GM18505 (cell line): ENCODE measurements at regions not wholly inside any gene's neighbourhood (a gene's known extent, or its start where the extent isn't known, plus 50 kb on each side); places are given as distances from the start of the nearest gene placed in this dataset.

Experiments used
- ATAC-seq: cut with Tn5 transposase; IDR thresholded peaks from one replicate; pipeline ENCODE4 v1.9.1; 2021; ENCODE audit not compliant: unreplicated experiment
- POLR2A ChIP-seq: IDR thresholded peaks from 4 replicates; pipeline ENCODE4 v1.6.1; 2011; ENCODE audit warnings: borderline replicate concordance; ENCODE audit not compliant: insufficient read depth, insufficient read length; ENCODE audit errors: extremely low read depth

DNA sequence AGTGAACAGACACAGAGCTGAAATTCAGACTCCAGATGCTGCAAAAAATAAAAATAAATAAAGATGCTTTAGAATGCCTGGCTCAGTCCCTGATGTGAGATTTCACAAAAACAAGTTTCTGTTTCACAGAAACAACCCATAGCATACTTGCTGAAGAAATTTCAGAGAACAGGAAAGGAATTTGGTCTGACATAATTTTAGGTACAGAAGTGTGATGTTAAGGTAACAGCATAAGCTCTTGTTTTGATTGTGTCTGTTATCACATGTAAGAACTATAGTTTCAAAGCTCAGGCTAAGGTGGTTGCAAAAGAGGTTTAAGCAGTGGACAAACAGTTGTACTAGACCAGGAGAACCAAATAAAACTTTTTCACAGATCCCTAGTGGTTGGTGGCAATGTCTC is 152.1 kb downstream of the PTGER3 start:
- no peak for TF ChIP-seq POLR2A
- ATAC-seq, result no peak

DNA sequence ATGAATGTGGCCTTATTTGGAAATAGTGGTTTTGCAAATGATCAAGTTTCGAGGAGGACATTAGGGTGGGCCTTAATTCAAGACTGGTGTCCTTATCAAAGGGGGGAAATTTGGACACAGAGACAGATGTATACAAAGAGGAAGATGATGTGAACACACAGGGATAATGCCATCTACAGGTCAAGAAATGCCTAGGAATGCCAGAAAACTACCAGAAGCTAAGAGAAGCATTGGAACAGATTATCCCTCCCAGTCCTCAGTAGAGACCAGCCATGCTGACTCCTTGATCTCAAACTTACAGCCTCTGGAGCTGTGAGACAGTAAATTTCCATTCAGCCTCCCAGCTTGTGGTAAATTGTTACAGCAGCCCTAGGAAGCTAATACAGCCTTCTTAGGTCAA is 151.4 kb downstream of the PTGER3 start:
- ATAC-seq, result no peak
- no peak for TF ChIP-seq POLR2A

DNA sequence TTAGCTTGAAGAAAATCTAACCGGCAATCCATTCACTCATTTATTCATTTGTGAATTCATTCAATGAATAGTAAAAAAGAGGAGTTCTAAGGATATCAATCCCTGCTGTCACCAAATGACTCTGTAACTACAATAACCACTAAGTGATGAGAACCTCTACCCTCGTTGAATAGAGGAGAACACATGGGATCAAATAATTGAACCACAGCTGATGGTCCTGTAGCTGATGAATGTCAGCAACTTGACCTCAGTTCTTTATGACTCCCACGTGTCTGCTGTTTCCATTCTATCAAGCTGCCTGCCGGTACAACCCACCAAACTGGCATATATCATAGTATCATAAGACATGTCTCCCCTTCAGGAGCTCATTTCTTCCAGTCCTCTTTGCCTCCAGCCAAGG is 150.3 kb downstream of the PTGER3 start:
- no peak for TF ChIP-seq POLR2A
- no peak for ATAC-seq

DNA sequence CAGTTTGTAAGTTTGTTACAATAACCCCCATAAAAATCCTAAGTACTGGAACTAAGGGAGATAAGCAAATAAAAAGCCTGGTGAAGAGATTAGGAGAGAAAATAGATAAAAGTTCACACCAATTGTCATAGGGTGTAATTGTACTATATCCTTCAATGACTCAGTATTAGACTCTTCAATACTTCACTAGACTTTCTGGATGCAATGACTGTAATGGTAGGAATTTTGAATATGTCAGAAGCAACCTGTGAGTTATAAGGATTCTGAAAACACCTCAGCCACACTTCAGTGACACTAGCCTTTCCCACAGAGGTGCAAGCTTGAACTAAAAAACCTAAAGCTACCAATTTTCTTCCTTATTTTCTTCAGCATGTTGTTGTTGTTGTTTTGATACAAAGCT is 147.9 kb downstream of the PTGER3 start:
- no peak for ATAC-seq
- no peak for TF ChIP-seq POLR2A

DNA sequence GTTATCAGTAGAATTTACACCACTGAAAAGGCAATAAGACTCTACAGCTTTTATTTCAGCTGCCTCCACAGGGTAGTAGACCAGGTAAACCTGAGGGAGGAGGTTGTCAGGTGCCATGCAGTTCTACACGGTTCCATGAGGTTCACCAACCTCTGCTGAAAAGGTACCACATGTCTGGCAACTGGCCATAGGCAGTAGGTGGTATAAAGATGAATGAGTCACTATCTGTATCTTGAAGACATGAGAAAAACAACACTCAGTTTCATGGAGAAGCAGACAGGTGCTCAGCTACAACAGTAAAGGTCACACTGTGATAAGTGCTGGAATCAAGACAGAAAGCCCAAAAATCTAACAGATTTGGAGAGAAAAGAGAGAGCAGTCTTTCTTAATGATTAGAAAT is 145.4 kb downstream of the PTGER3 start:
- no peak for TF ChIP-seq POLR2A
- no peak for ATAC-seq

DNA sequence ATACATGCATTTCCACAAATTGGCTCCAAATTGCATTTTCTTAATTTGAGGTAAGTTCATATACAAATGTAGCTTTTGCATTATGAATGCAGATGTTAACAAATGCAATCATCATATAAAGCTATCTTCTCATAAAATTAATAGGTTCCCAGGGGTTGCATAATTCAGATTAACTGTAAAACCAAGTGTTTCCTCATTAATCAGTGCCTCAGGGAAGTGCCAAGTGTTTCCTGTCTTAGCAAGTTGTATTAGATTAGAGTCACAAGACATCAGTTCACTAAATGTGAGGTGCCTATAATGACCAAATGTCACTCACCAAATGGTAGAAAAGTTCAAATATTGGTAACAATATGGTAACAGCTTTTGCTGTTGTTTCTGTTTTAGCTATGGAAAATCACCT is 140.8 kb downstream of the PTGER3 start:
- ATAC-seq, result no peak
- TF ChIP-seq POLR2A, result no peak

DNA sequence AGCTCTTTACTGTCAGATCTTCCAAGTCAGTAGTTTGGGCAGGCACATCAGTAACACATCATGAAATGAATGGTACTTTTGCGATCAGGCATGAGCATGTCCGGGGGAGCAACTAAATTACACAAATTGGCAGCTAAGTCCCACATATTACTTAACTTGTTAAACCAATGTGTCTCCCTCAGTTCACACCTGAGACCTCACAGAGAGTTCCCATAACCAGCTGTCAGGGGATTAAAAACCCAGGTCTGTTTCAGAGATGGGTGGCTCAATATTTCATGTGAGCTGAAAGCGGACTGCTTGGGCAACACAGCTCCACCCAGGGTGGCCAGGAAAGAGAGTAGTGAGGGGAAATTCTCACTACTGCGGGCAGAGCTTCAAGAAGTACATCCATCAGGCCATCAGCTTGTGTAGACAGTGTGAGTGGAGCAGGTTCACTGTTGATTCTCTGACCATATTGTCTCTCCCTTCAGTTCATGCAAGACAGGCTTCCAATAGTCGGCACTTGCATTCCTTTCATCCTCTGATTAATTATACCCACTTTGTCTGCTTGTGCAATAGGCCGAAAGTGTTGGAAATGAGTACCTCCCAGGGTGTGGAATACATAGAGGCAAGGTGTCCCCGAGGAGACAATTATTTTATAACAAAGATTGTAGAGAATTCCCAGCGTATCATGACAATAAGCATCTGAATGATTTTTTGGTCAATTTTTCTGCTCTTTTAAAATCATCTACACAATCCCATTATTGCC is 139.9 kb downstream of the PTGER3 start:
- no peak for ATAC-seq
- TF ChIP-seq POLR2A, result no peak

DNA sequence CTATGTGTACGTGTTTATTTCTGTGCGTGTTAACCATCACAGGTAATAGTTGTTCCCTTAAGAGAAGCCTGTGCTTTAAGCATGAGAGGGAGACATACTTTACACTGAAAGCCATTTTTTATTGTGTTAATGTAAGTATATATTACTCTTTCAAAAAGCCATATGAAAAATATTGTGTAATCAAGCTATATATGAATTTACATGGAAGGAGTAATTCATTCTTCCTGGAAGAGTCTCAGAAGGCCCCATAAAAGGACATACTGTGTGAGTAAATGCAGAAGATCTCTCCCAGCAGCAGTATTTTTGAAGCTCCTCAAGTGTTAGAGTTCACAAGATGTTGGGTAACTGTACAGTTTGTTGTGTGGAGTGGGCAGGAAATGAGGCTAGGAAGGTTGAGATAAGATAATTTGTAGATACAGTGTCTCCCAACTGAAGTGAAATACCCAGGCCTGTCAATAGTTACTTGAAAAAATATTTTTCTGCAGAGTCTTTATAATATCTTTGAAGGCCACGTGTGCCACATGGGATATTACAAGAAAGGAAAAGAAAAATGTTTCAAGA is 138.3 kb downstream of the PTGER3 start:
- ATAC-seq, result no peak
- TF ChIP-seq POLR2A, result no peak

DNA sequence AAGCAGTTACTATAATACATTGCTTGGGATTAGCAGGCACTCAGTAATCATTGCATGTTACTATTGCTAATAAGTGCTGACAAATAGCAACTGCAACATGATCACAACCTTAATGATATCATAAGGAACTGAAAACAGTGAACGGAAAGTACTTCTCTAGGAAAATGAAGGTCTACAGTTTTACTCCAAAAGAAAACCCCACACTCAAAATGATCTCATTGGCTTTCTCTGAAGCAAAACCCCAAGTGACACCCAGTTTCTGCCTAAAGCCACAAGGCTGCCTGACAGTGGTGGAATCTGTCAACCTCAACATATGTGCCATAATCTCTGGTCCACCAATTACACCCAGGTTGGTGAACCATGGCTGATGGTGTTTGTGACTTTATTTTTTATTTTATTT is 137.6 kb downstream of the PTGER3 start:
- peak; percentile 81 for ATAC-seq

DNA sequence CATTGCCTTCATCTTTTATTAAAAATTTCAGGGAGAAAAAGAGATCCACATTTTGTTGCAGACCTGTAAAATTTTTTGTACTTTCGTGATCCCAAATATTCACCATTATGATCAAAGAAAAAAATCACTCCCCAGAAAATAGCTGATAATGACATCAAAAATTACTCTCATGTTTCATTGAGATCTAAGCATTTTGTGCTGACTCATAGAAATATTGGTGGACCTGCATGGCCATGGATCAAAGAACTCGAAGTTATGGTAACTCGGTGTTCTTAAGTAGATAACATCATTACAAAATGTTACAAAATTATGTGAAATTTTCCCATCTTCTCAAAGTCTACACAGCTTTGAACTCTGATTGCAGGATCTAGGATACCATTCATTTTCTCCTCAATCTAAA is 135.8 kb downstream of the PTGER3 start:
- TF ChIP-seq POLR2A, result no peak
- no peak for ATAC-seq

More for the DNA sequence above, 137.6 kb downstream of the PTGER3 start:
- TF ChIP-seq POLR2A, result no peak

DNA sequence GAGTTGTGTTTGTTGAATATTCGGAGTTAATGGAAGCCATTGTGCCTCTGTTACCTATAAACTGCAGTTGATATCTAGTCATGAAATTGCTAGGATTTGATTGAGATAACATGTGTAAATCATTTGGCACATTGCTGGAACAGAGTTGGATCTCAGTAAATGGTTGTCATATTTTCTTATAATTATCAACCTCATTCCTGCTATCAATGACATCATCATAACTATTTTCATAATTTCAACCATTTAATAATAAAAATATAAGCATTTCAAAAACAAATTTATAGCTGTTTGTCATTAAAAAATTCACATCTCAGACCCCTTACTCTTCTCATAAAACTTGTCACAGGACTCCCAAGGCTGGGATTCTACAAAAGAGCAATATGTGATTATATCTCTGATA is 133.4 kb downstream of the PTGER3 start:
- no peak for ATAC-seq

DNA sequence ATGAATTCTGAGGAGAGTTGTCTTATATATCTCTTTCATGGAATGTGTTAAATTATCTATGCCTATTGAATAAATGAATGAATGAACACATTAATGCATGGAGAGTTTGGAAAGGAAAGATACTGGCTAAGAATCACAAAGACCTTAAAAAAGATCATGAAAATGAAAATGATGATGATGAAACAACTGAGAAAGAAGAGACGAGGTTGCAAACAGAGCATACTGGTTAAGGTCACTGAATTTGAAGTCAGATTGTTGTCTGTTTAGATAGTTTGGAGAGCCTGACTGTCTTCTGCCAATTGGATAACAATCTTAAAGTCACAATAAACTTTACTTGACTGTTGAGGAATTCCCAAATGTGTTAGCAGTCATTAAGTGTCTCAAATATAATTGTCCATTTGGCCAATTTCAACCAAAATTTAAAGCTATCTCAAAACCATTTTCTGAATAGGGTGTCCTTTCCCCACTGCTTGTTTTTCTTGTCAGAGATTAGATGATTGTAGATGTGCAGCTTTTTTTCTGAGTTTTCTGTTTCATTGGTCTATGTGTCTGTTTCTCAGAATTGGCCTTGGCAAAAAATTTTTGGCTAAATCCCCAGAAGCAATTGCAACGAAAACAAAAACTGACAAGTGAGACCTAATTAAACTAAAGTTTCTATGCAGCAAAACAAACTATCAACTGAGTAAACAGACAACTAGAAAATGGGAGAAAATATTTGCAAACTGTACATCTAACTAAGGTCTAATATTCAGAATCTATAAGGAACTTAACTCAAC is 132.2 kb downstream of the PTGER3 start:
- no peak for TF ChIP-seq POLR2A

More for the DNA sequence above, 133.4 kb downstream of the PTGER3 start:
- no peak for TF ChIP-seq POLR2A

DNA sequence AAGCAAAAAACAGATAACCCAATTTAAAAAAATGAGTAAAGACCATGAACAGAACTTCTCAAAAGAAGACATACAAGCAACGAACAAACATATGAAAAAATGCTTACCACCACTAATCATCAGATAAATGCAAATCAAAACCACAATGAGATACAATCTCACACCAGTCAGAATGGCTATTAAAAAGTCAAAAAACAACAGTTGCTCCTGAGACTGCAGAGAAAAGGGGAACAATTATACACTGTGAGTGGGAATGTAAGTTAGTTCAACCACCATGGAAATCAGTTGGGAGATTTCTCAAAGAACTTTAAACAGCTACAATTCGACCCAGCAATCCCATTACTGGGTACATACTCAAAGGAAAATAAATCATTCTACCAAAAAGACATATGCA is 131.6 kb downstream of the PTGER3 start:
- ATAC-seq, result no peak
- no peak for TF ChIP-seq POLR2A

More for the DNA sequence above, 132.2 kb downstream of the PTGER3 start:
- ATAC-seq, result no peak
